GM12873 (cell line): ENCODE measurements at regions not wholly inside any gene's neighbourhood (a gene's known extent, or its start where the extent isn't known, plus 50 kb on each side); places are given as distances from the start of the nearest gene placed in this dataset.

ENCODE experiments used
- CTCF ChIP-seq: IDR thresholded peaks from 2 replicates; pipeline ENCODE4 v1.5.1; 2012; ENCODE audit warnings: low read depth, mild to moderate bottlenecking, moderate library complexity, low read length, control low read depth; ENCODE audit not compliant: insufficient read depth; ENCODE audit errors: missing control alignments

GRCh38 chr4:38504396-38504715 lies 159.6 kb upstream of the KLF3 start:
- TF ChIP-seq CTCF = no peak

GRCh38 chr4:38509551-38509950 lies 154.4 kb upstream of the KLF3 start:
- no peak for TF ChIP-seq CTCF

- no peak for TF ChIP-seq CTCF
These were observed 153.8 kb upstream of the KLF3 start for GRCh38 chr4:38510201-38510600.

- no peak for TF ChIP-seq CTCF
These were observed 152.3 kb upstream of the KLF3 start for GRCh38 chr4:38511702-38512101.

- no peak for TF ChIP-seq CTCF
These were observed 151.2 kb upstream of the KLF3 start for GRCh38 chr4:38512840-38513239.

GRCh38 chr4:38514465-38515146 lies 149.4 kb upstream of the KLF3 start:
- TF ChIP-seq CTCF = no peak

GRCh38 chr4:38516190-38516589 lies 147.8 kb upstream of the KLF3 start:
- TF ChIP-seq CTCF = no peak
